K562 (cell line): ENCODE measurements at regions not wholly inside any gene's neighbourhood (a gene's known extent, or its start where the extent isn't known, plus 50 kb on each side); places are given as distances from the start of the nearest gene placed in this dataset.

Experiments used
- ATAC-seq: fragments of 200-7000 bp; cut with Tn5 transposase; 3 replicates; pipeline ENCODE4 v1.9.1; 2020; ENCODE audit warnings: moderate library complexity
- BruUV-seq: library from RNA; stranded (reverse); fragments of 400-500 nt; replicated peaks from 2 replicates; lab custom pipeline; 2021; lab: Mats Ljungman, UMichigan
- CTCF ChIA-PET: fragments of 300-600 bp; formaldehyde crosslinking; extraction: SDS; loops from one replicate; lab custom pipeline; 2021; ENCODE audit warnings: low intra/inter-chr PET ratio; lab: Yijun Ruan, JAX
- POLR2A ChIA-PET: fragments of 300-600, 350-650 bp; sonication (Branson Sonifier 250); formaldehyde crosslinking; extraction: SDS; loops from one replicate; lab custom pipeline; 2021; ENCODE audit warnings: antibody characterized with exemption, inconsistent platforms; lab: Yijun Ruan, JAX
- DNase-seq, 4 experiments: peaks; one replicate each; pipeline versions ENCODE4 v3.0.0 to v3.0.0-alpha.2; 2011 to 2018; ENCODE audit warnings: low spot score in 3 of 4, mixed read lengths in 3 of 4; ENCODE audit errors: extremely low read depth in 1 of 4
- FAIRE-seq: peaks from 2 replicates; lab custom pipeline; 2011; peaks lifted over from hg19 to GRCh38; lab: Jason Lieb, UNC
- H2AFZ ChIP-seq: 2 replicates; pipeline ENCODE4 v1.6.0; 2011; ENCODE audit warnings: low read depth, low read length, control low read depth, inconsistent platforms
- H3K27ac ChIP-seq: fragments of 200-600 bp; 3 replicates; pipeline ENCODE4 v1.8.0; 2011; ENCODE audit warnings: low read depth, mild to moderate bottlenecking, control low read depth, inconsistent platforms, low read length, moderate library complexity, mixed read lengths; ENCODE audit errors: extremely low read depth
- H3K27me3 ChIP-seq, 2 experiments: fragments of 300-600 bp in 1 of 2; 2 replicates in 1 of 2; 3 replicates in 1 of 2; pipeline versions ENCODE4 v1.6.0 to v1.8.0; 2011; ENCODE audit warnings: inconsistent platforms in 2 of 2, low read length in 2 of 2, mild to moderate bottlenecking in 1 of 2, mixed read lengths in 1 of 2, moderate library complexity in 1 of 2; ENCODE audit not compliant: control insufficient read depth in 2 of 2, insufficient read depth in 2 of 2
- H3K36me3 ChIP-seq: fragments of 300-600 bp; 3 replicates; pipeline ENCODE4 v1.8.0; 2011; ENCODE audit warnings: mild to moderate bottlenecking, low read length, inconsistent platforms; ENCODE audit not compliant: control insufficient read depth, insufficient read depth
- H3K4me1 ChIP-seq, 2 experiments: fragments of 200-600 bp in 1 of 2; replicated peaks in 1 of 2; 2 replicates in 1 of 2; 3 replicates in 1 of 2; pipeline versions ENCODE4 v1.5.1 to v1.8.0; 2011; ENCODE audit warnings: inconsistent platforms in 2 of 2, low read length in 2 of 2, mild to moderate bottlenecking in 1 of 2, mixed read lengths in 1 of 2, moderate library complexity in 1 of 2; ENCODE audit not compliant: control insufficient read depth in 2 of 2, insufficient read depth in 2 of 2
- H3K4me2 ChIP-seq: 2 replicates; pipeline ENCODE4 v1.6.1; 2011; ENCODE audit warnings: low read length, control low read depth, inconsistent platforms, mixed read lengths; ENCODE audit not compliant: insufficient read depth
- H3K4me3 ChIP-seq: fragments of 200-600 bp; sonication (generic), shearing (Covaris generic); 2 replicates; pipeline ENCODE4 v1.5.1; 2016; ENCODE audit warnings: control low read depth, inconsistent platforms
- H3K79me2 ChIP-seq: fragments of 200-600 bp; 3 replicates; pipeline ENCODE4 v1.8.0; 2011; ENCODE audit warnings: low read length, inconsistent platforms; ENCODE audit not compliant: control insufficient read depth, insufficient read depth
- H3K9ac ChIP-seq, 2 experiments: 2 replicates each; pipeline versions ENCODE4 v1.6.0 to v1.6.1; 2011; ENCODE audit warnings: low read depth in 2 of 2, low read length in 2 of 2, control low read depth in 1 of 2, inconsistent platforms in 1 of 2, mild to moderate bottlenecking in 1 of 2, mixed read lengths in 1 of 2; ENCODE audit not compliant: insufficient read depth in 1 of 2
- H3K9me1 ChIP-seq: one replicate; pipeline ENCODE4 v1.6.0; 2011; ENCODE audit warnings: inconsistent platforms, mild to moderate bottlenecking, low read length, moderate library complexity; ENCODE audit not compliant: control insufficient read depth, insufficient read depth
- H3K9me3 ChIP-seq: replicated peaks from 2 replicates; pipeline ENCODE4 v1.5.1; 2011; ENCODE audit warnings: low read depth, low read length, inconsistent platforms; ENCODE audit not compliant: control insufficient read depth, insufficient read depth
- H4K20me1 ChIP-seq: replicated peaks from 2 replicates; pipeline ENCODE4 v1.6.1; 2011; ENCODE audit warnings: low read length, inconsistent platforms, mixed read lengths; ENCODE audit not compliant: control insufficient read depth, insufficient read depth
- BRF2 ChIP-seq: IDR thresholded peaks from 3 replicates; pipeline ENCODE4 v1.6.1; 2011; ENCODE audit warnings: borderline replicate concordance, mild to moderate bottlenecking; ENCODE audit not compliant: insufficient read length, insufficient read depth
- CHD2 ChIP-seq: IDR thresholded peaks from 2 replicates; pipeline ENCODE4 v1.6.1; 2011; ENCODE audit warnings: low read depth, low read length
- CLOCK ChIP-seq: fragments of 250-450 bp; sonication (Bioruptor Pico); IDR thresholded peaks from 2 replicates; pipeline ENCODE4 v1.4.0; 2020; ENCODE audit warnings: mild to moderate bottlenecking, moderate library complexity, borderline replicate concordance
- EHMT2 ChIP-seq: fragments of 450-650 bp; IDR thresholded peaks from 2 replicates; pipeline ENCODE4 v1.6.1; 2018; ENCODE audit warnings: antibody characterized with exemption
- ELK3 ChIP-seq: fragments of 450-650 bp; formaldehyde crosslinking; IDR thresholded peaks from 2 replicates; pipeline ENCODE4 v1.4.0; 2020; ENCODE audit warnings: mild to moderate bottlenecking
- EWSR1 ChIP-seq: fragments of 450-650 bp; IDR thresholded peaks from 2 replicates; pipeline ENCODE4 v1.6.1; 2018; ENCODE audit warnings: borderline replicate concordance, mild to moderate bottlenecking, low read depth, moderate library complexity; ENCODE audit not compliant: partially characterized antibody
- HCFC1 ChIP-seq: IDR thresholded peaks from 2 replicates; pipeline ENCODE4 v1.6.1; 2012; ENCODE audit warnings: low read depth, low read length, improper control_type of control experiment
- HNRNPL ChIP-seq: fragments of 200-400 bp; formaldehyde crosslinking; IDR thresholded peaks from 2 replicates; pipeline ENCODE4 v1.6.1; 2017; ENCODE audit warnings: low read depth, mild to moderate bottlenecking, low read length
- KAT8 ChIP-seq: fragments of 450-650 bp; IDR thresholded peaks from 2 replicates; pipeline ENCODE4 v1.6.1; 2016; ENCODE audit warnings: low read depth, mild to moderate bottlenecking
- KLF16 ChIP-seq: IDR thresholded peaks from 2 replicates; pipeline ENCODE4 v1.6.1; 2016; ENCODE audit warnings: antibody characterized with exemption
- MAZ ChIP-seq, 2 experiments: fragments of 450-650 bp in 1 of 2; sonication (generic) in 1 of 2; formaldehyde crosslinking; IDR thresholded peaks in 1 of 2; conservative IDR thresholded peaks in 1 of 2; 2 replicates each; pipeline versions ENCODE4 v1.4.0 to v1.5.0; 2020; ENCODE audit warnings: mild to moderate bottlenecking in 1 of 2, missing genetic modification reagents in 1 of 2
- MTA2 ChIP-seq: fragments of 450-650 bp; IDR thresholded peaks from 2 replicates; pipeline ENCODE4 v1.6.1; 2016; ENCODE audit warnings: low read depth
- TEAD1 ChIP-seq, 2 experiments: fragments of 450-650 bp in 1 of 2; sonication (generic) in 1 of 2; formaldehyde crosslinking; IDR thresholded peaks; 2 replicates each; pipeline versions ENCODE4 v1.4.0 to v1.8.0; 2020 to 2022; ENCODE audit warnings: mild to moderate bottlenecking in 2 of 2, missing genetic modification reagents in 1 of 2
- TRIM28 ChIP-seq: fragments of 450-650 bp; IDR thresholded peaks from 2 replicates; pipeline ENCODE4 v1.6.1; 2017
- ZNF165 ChIP-seq: fragments of 250-450 bp; sonication (Bioruptor Pico); IDR thresholded peaks from 2 replicates; pipeline ENCODE4 v1.4.0; 2020; ENCODE audit warnings: borderline replicate concordance
- ZNF239 ChIP-seq: fragments of 250-450 bp; sonication (Bioruptor Pico); IDR thresholded peaks from 2 replicates; pipeline ENCODE4 v1.4.0; 2020; ENCODE audit warnings: mild to moderate bottlenecking
- ZNF561 ChIP-seq: fragments of 450-650 bp; formaldehyde crosslinking; conservative IDR thresholded peaks from 2 replicates; pipeline ENCODE4 v1.4.0; 2020; ENCODE audit warnings: mild to moderate bottlenecking, moderate library complexity
- WGBS: fragments of 100-300 bp; shearing (Covaris generic); methylation state at CpG from one replicate; pipeline ENCODE4 v1.1.6; 2016; ENCODE audit warnings: low coverage, mixed read lengths; ENCODE audit not compliant: insufficient coverage; ENCODE audit errors: missing lambda C conversion rate; 5-methylcytosine and 5-hydroxymethylcytosine counted together
- in situ Hi-C: fragments of 300-500 bp; cut with MboI; formaldehyde crosslinking; loops from 4 replicates; pipeline ENCODE4 v1.15.0; 2018; ENCODE audit warnings: inconsistent platforms, mixed read lengths
- intact Hi-C: fragments of 100-400 bp; cut with micrococcal nuclease; formaldehyde crosslinking; loops from 2 replicates; pipeline ENCODE4 v1.14.2; 2022

GRCh38 chr22:49689858-49690257 is 137.8 kb downstream of the BRD1 start (continued):
- no peak for TF ChIP-seq ELK3
- no peak for TF ChIP-seq MAZ (CRISPR knock-in tag; conservative IDR thresholded peaks at IDR 0.05 in 1 of 2, IDR thresholded peaks at IDR 0.05 in 1 of 2)
- TF ChIP-seq EWSR1: no peak

GRCh38 chr22:49689255-49689770 is 138.4 kb downstream of the BRD1 start:
- FAIRE-seq (no peak), DNase-seq (no peak), ATAC-seq (no peak)
- H3K4me2 ChIP-seq: no peak overlapping the region
- intact Hi-C loops (no loop called here), in situ Hi-C loops (no loop called here)
- ChIA-PET POLR2A (interaction anchor here (2.5 kb wide), 1 partner anchor 13 kb away, joined by 6 read pairs; no protein-coding TSS in a partner anchor), CTCF (no interaction called here)
- no peak overlapping the region for H3K9ac ChIP-seq
- no peaks in the 10 kb centered on the region for H3K9me1 ChIP-seq
- no peak overlapping the region for H2AFZ ChIP-seq
- no peak overlapping the region for H3K27ac ChIP-seq
- peaks cover 22 to 78% of the 10 kb centered on the region in 2 experiments; a peak in 4 of 5 replicates for H3K27me3 ChIP-seq
- no peak overlapping the region for H3K4me3 ChIP-seq
- no peaks in the 10 kb centered on the region for H3K36me3 ChIP-seq
- no peaks in the 10 kb centered on the region; the same call in 1 of the 2 replicates for H3K9me3 ChIP-seq
- 0% methylated on average over 3 of the region's 5 CpGs for WGBS
- H3K4me1 ChIP-seq: peaks cover 0 to 5% of the 10 kb centered on the region in 2 experiments; a peak in 3 of 5 replicates
- H3K79me2 ChIP-seq: no peaks in the 10 kb centered on the region
- no peaks in the 10 kb centered on the region for H4K20me1 ChIP-seq
- BruUV-seq: no TSS peak
- TF ChIP-seq TRIM28 (no peak), TEAD1 (CRISPR knock-in tag; IDR thresholded peaks at IDR 0.05) (no peak), KAT8 (no peak), BRF2 (no peak), MTA2 (no peak), CLOCK (CRISPR knock-in tag) (no peak), EHMT2 (no peak), HNRNPL (no peak), CHD2 (no peak), HCFC1 (no peak), ZNF239 (CRISPR knock-in tag) (no peak), ZNF561 (CRISPR knock-in tag) (no peak), KLF16 (no peak), ZNF165 (CRISPR knock-in tag) (no peak)
